ENCODE measurements at regions not wholly inside any gene's neighbourhood (a gene's known extent, or its start where the extent isn't known, plus 50 kb on each side); places are given as distances from the start of the nearest gene placed in this dataset.

GRCh38 chr6:101069191-101069795, 188.2 kb upstream of the ASCC3 start:
- POLR2A ChIA-PET = no interaction called here
- ATAC-seq = no peak
- Histone ChIP-seq H3K36me3 (replicated peaks in 1 of 2; ENCODE audit: control insufficient read depth in 1 of 2, insufficient read depth in 2 of 2, low read length in 2 of 2) (no peaks in the 10 kb centered on the region), H3K27ac (ENCODE audit: extremely low read length, insufficient read depth, low read length) (no peak overlapping the region), H2AFZ (ENCODE audit: low read length) (no peak overlapping the region), H3K4me1 (ENCODE audit: insufficient read depth, low read length) (no peaks in the 10 kb centered on the region), H3K4me2 (ENCODE audit: low read depth, low read length) (no peak overlapping the region), H3K79me2 (ENCODE audit: insufficient read depth, low read length) (no peaks in the 10 kb centered on the region), H4K20me1 (ENCODE audit: insufficient read depth, low read length) (no peaks in the 10 kb centered on the region), H3K4me3 (replicated peaks in 1 of 3; ENCODE audit: insufficient read depth in 1 of 3, low read depth in 2 of 3, low read length in 3 of 3) (no peak overlapping the region), H3K27me3 (ENCODE audit: control insufficient read depth in 1 of 2, insufficient read depth in 2 of 2, low read length in 2 of 2) (no peaks in the 10 kb centered on the region), H3K9me3 (ENCODE audit: low read length) (no peaks in the 10 kb centered on the region), H3K9ac (ENCODE audit: insufficient read depth, low read depth, low read length) (no peak overlapping the region)
- BruUV-seq (replicated peaks) = no TSS peak
- no peak for DNase-seq (ENCODE audit: low spot score)
- intact Hi-C loops (cut with micrococcal nuclease; ENCODE audit: unreplicated experiment) = no loop called here
- CTCF ChIA-PET (ENCODE audit: low intra/inter-chr PET ratio, low total read pairs) = no interaction called here
- no peak for FAIRE-seq
- in situ Hi-C loops (cut with HindIII; ENCODE audit: extremely low pct_ligation_motif_present, low pct_unique_long_range_greater_than_20kb) = no loop called here
- no peak for TF ChIP-seq KLF6 (CRISPR knock-in tag; IDR thresholded peaks at IDR 0.05)
- no peak for TF ChIP-seq ZBTB26 (CRISPR knock-in tag; IDR thresholded peaks at IDR 0.05; ENCODE audit: borderline replicate concordance)
- TF ChIP-seq HMGXB4 (CRISPR knock-in tag; IDR thresholded peaks at IDR 0.05; ENCODE audit: borderline replicate concordance in 1 of 2, low read depth in 1 of 2) = no peak
- no peak for TF ChIP-seq GMEB1 (CRISPR knock-in tag; IDR thresholded peaks at IDR 0.05; ENCODE audit: borderline replicate concordance)
- no peak for TF ChIP-seq ZSCAN12 (CRISPR knock-in tag; IDR thresholded peaks at IDR 0.05)
- no peak for TF ChIP-seq ZNF670 (CRISPR knock-in tag; IDR thresholded peaks at IDR 0.05; ENCODE audit: borderline replicate concordance)
- no peak for TF ChIP-seq ZNF737 (CRISPR knock-in tag; IDR thresholded peaks at IDR 0.05; ENCODE audit: borderline replicate concordance)
